ENCODE measurements at regions not wholly inside any gene's neighbourhood (a gene's known extent, or its start where the extent isn't known, plus 50 kb on each side); places are given as distances from the start of the nearest gene placed in this dataset.

DNA sequence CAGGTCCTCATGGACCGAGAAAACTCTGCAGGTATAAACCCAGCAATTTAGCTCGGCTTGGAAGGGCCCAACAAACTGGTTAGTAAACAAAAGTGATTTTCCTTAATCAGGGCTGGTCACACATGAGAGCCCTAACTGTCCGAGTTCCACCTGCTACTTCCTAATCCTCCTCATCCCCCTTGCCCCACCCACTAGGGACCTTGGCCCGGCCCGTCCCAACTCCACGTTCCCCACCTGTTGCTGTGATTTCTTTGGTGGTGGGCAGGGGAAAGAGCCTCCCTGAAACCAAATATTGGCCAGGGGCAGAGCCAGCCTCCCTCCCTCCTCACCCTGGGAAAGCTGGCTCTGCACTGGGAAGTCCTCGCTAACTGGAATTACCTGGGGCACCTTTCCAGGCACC, 304.2 kb upstream of the PROX1 start:
- TF ChIP-seq POLR2AphosphoS5 (IDR thresholded peaks at IDR 0.05; ENCODE audit: low read depth, low read length): no peak
- TF ChIP-seq POLR2A (IDR thresholded peaks at IDR 0.05; ENCODE audit: low read depth, low read length): no peak

Data from GM12892 (cell line).